ENCODE measurements at regions not wholly inside any gene's neighbourhood (a gene's known extent, or its start where the extent isn't known, plus 50 kb on each side); places are given as distances from the start of the nearest gene placed in this dataset.
A peak's percentile ranks its signal among the peaks of the same experiment; 100 is the strongest.

DNA sequence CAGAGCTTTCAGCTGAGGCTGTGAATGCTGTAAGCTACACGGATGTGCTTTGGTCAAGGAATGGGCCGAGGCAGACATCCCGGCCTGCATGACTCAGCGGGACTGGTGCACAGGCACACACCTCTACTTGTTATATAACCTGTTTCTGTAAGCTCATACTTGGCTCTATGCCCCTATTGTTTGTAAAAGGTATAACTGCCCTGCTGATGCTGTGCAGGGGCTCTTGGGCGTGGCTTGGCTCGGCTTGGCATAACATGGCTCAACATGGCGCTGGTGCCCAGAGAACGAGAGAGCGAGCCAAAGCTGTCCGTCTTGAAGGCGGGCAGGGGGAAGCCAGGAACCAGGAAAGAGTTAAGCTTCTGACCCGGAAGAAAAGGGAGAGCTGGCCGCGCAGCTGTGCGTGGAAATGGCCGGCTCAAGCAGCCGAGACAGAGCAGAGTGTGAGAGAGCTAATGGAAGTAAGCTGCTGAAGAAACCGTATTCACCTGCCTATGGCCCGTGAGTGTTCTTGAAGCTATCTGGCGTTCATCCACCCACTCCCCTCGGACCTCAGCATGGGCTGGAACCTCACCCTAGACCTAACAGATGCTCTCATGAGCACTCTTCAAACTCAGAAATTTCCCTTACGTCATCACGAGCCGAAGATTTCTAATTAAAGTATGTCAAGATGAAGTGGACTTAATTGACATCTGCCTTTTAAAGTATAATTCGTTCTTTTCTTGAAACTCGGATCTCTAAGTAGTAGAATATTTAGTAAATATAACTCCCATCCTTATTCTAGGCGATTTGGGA lies 286.3 kb upstream of the AGA start:
- Mint-ChIP-seq H3K9me3 (peaks cover 0 to 5% (median 0%) of the 10 kb centered on the region in 7 donors), H3K27ac (no peak overlapping the region), H3K27me3 (peaks cover 4% of the 10 kb centered on the region), H3K4me3 (no peak overlapping the region), H3K36me3 (no peaks in the 10 kb centered on the region), H3K4me1 (no peaks in the 10 kb centered on the region)
- DNase-seq = no peak
- no peaks in the 10 kb centered on the region for H3K4me1 ChIP-seq (ENCODE audit: control insufficient read depth, insufficient read depth, low read length, poor library complexity, severe bottlenecking)
- H3K4me3 ChIP-seq (ENCODE audit: low read depth, low read length) = no peak overlapping the region
- H3K27ac ChIP-seq (ENCODE audit: insufficient read depth, low read length, poor library complexity, severe bottlenecking) = no peak overlapping the region
- H3K36me3 ChIP-seq (ENCODE audit: control insufficient read depth, insufficient read depth, low read length) = no peaks in the 10 kb centered on the region
- no peaks in the 10 kb centered on the region for H3K27me3 ChIP-seq (ENCODE audit: control insufficient read depth, insufficient read depth, low read length)
- ATAC-seq (ENCODE audit: low read depth in 2 of 2) = no peak
- H3K9me3 ChIP-seq (ENCODE audit: control insufficient read depth in 2 of 2, low read length in 2 of 2) = no peaks in the 10 kb centered on the region

GRCh38 chr4:177729681-177730080 lies 287.4 kb upstream of the AGA start:
- Histone ChIP-seq H3K36me3 (ENCODE audit: control insufficient read depth, insufficient read depth, low read length) (no peaks in the 10 kb centered on the region), H3K4me1 (ENCODE audit: control insufficient read depth, insufficient read depth, low read length, poor library complexity, severe bottlenecking) (no peaks in the 10 kb centered on the region), H3K27ac (ENCODE audit: insufficient read depth, low read length, poor library complexity, severe bottlenecking) (no peak overlapping the region), H3K4me3 (ENCODE audit: low read depth, low read length) (no peak overlapping the region), H3K9me3 (ENCODE audit: control insufficient read depth in 2 of 2, low read length in 2 of 2) (no peaks in the 10 kb centered on the region), H3K27me3 (ENCODE audit: control insufficient read depth, insufficient read depth, low read length) (no peaks in the 10 kb centered on the region)
- Mint-ChIP-seq H3K4me3 (no peak overlapping the region), H3K27ac (no peak overlapping the region), H3K27me3 (peaks cover 4% of the 10 kb centered on the region), H3K4me1 (no peaks in the 10 kb centered on the region), H3K9me3 (peaks cover 0 to 5% (median 3%) of the 10 kb centered on the region in 7 donors), H3K36me3 (no peaks in the 10 kb centered on the region)
- no peak for ATAC-seq (ENCODE audit: low read depth in 2 of 2)
- no peak for DNase-seq

DNA sequence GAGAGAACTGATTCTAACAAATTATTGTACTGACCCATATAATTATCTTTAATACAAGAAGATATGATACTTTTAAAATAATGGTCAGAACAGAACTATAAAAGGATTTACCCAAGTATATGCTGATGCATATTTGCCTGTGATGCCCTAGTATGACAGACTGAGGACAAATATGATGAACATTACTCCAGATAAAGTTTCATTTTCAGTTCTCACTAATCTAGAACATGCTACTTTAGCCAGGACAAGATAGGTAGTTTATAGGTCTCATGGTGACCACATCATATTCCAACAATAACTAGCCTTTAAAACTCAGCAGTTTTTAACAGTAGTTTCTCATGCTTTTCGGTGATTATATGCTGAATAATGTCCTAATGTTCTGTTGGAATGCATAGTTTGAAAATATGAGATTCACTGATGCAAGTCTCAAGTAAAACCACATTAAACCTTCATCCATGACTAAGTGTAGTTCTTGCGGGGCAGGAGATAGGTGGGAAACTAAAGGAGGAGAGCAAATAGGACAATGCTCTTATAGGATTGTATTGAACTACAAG lies 295.2 kb upstream of the AGA start:
- Histone ChIP-seq H3K27me3 (ENCODE audit: control insufficient read depth, insufficient read depth, low read length) (no peaks in the 10 kb centered on the region), H3K4me3 (ENCODE audit: low read depth, low read length) (no peak overlapping the region), H3K9me3 (ENCODE audit: control insufficient read depth in 2 of 2, low read length in 2 of 2) (no peaks in the 10 kb centered on the region), H3K4me1 (ENCODE audit: control insufficient read depth, insufficient read depth, low read length, poor library complexity, severe bottlenecking) (no peaks in the 10 kb centered on the region), H3K36me3 (ENCODE audit: control insufficient read depth, insufficient read depth, low read length) (no peaks in the 10 kb centered on the region), H3K27ac (ENCODE audit: insufficient read depth, low read length, poor library complexity, severe bottlenecking) (no peak overlapping the region)
- peaks cover 0 to 6% (median 0%) of the 10 kb centered on the region in 7 donors for H3K9me3 Mint-ChIP-seq
- no peak overlapping the region for H3K27ac Mint-ChIP-seq
- ATAC-seq (ENCODE audit: low read depth in 2 of 2) = no peak
- H3K4me1 Mint-ChIP-seq = peaks cover 0 to 6% (median 0%) of the 10 kb centered on the region in 4 donors
- H3K27me3 Mint-ChIP-seq = no peaks in the 10 kb centered on the region
- no peaks in the 10 kb centered on the region for H3K36me3 Mint-ChIP-seq
- DNase-seq = no peak
- no peak overlapping the region for H3K4me3 Mint-ChIP-seq

DNA sequence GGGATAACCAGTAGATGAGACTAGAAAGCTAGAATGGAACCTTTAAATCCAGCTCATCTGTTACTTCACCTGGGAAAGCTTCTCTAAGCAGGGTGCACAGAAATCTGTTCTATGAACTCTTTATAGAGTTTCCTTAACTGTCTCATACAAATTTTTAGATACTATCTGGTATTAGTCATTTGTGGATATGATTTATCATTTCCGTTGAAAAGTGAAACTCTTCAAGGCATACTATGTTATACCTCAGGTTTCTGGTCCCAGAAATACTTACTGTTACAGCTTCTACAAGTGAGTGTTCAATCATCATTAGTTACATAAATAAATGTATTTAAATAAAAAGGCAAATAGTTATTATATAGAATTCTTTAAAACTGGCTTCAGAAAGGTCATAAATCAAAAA lies 298.3 kb upstream of the AGA start:
- Histone ChIP-seq H3K36me3 (ENCODE audit: control insufficient read depth, insufficient read depth, low read length) (no peaks in the 10 kb centered on the region), H3K4me1 (ENCODE audit: control insufficient read depth, insufficient read depth, low read length, poor library complexity, severe bottlenecking) (no peaks in the 10 kb centered on the region), H3K27ac (ENCODE audit: insufficient read depth, low read length, poor library complexity, severe bottlenecking) (no peak overlapping the region), H3K27me3 (ENCODE audit: control insufficient read depth, insufficient read depth, low read length) (no peaks in the 10 kb centered on the region), H3K4me3 (ENCODE audit: low read depth, low read length) (no peak overlapping the region), H3K9me3 (ENCODE audit: control insufficient read depth in 2 of 2, low read length in 2 of 2) (no peaks in the 10 kb centered on the region)
- Mint-ChIP-seq H3K9me3 (peaks cover 0 to 3% (median 0%) of the 10 kb centered on the region in 7 donors), H3K36me3 (no peaks in the 10 kb centered on the region), H3K4me3 (no peak overlapping the region), H3K27me3 (no peaks in the 10 kb centered on the region), H3K27ac (no peak overlapping the region), H3K4me1 (peaks cover 0 to 6% (median 0%) of the 10 kb centered on the region in 4 donors)
- DNase-seq (peak in 1 of 3 donors; percentile 14), ATAC-seq (ENCODE audit: low read depth in 2 of 2) (no peak)

- H3K27me3 ChIP-seq (ENCODE audit: control insufficient read depth, insufficient read depth, low read length) = no peaks in the 10 kb centered on the region
- no peak overlapping the region for H3K4me3 ChIP-seq (ENCODE audit: low read depth, low read length)
- H3K4me1 Mint-ChIP-seq = peaks cover 0 to 3% (median 0%) of the 10 kb centered on the region in 4 donors
- H3K9me3 ChIP-seq (ENCODE audit: control insufficient read depth in 2 of 2, low read length in 2 of 2) = no peaks in the 10 kb centered on the region
- ATAC-seq (ENCODE audit: low read depth in 2 of 2) = no peak
- H3K4me1 ChIP-seq (ENCODE audit: control insufficient read depth, insufficient read depth, low read length, poor library complexity, severe bottlenecking) = no peaks in the 10 kb centered on the region
- no peaks in the 10 kb centered on the region for H3K36me3 ChIP-seq (ENCODE audit: control insufficient read depth, insufficient read depth, low read length)
- H3K9me3 Mint-ChIP-seq = peaks cover 0 to 5% (median 0%) of the 10 kb centered on the region in 7 donors
- DNase-seq = no peak
- H3K27me3 Mint-ChIP-seq = no peaks in the 10 kb centered on the region
- H3K4me3 Mint-ChIP-seq = no peak overlapping the region
- no peaks in the 10 kb centered on the region for H3K36me3 Mint-ChIP-seq
- H3K27ac Mint-ChIP-seq = no peak overlapping the region
- no peak overlapping the region for H3K27ac ChIP-seq (ENCODE audit: insufficient read depth, low read length, poor library complexity, severe bottlenecking)
Measured at GRCh38 chr4:177759729-177760128, 317.5 kb upstream of the AGA start.

- Mint-ChIP-seq H3K4me3 (no peak overlapping the region), H3K36me3 (no peaks in the 10 kb centered on the region), H3K27me3 (no peaks in the 10 kb centered on the region), H3K4me1 (no peaks in the 10 kb centered on the region), H3K27ac (no peak overlapping the region), H3K9me3 (peaks cover 0 to 5% (median 0%) of the 10 kb centered on the region in 7 donors)
- H3K27ac ChIP-seq (ENCODE audit: insufficient read depth, low read length, poor library complexity, severe bottlenecking) = no peak overlapping the region
- H3K9me3 ChIP-seq (ENCODE audit: control insufficient read depth in 2 of 2, low read length in 2 of 2) = no peaks in the 10 kb centered on the region
- H3K27me3 ChIP-seq (ENCODE audit: control insufficient read depth, insufficient read depth, low read length) = no peaks in the 10 kb centered on the region
- H3K4me1 ChIP-seq (ENCODE audit: control insufficient read depth, insufficient read depth, low read length, poor library complexity, severe bottlenecking) = no peaks in the 10 kb centered on the region
- no peaks in the 10 kb centered on the region for H3K36me3 ChIP-seq (ENCODE audit: control insufficient read depth, insufficient read depth, low read length)
- ATAC-seq (ENCODE audit: low read depth in 2 of 2) (no peak), DNase-seq (no peak)
- no peak overlapping the region for H3K4me3 ChIP-seq (ENCODE audit: low read depth, low read length)
Measured at GRCh38 chr4:177761692-177762091, 319.5 kb upstream of the AGA start.

DNA sequence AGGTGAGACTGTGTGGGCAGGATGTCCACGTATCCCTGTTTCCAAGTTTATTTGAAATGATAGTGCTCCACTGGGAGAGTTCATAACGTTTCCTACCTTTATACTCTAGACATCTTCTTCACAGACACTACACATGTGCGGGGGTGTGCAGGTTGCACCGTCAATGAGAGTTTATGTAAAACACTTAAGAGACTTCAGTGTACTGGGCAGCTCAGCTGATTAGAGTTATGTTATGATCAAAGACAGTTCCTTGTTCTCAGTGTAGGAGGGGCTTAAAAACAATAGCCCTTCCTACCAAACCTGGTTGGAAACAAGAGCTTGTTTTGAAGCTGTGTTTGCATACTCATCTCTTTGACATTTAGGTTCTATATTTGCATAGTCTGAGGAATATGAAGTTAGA lies 326.9 kb upstream of the AGA start:
- Histone ChIP-seq H3K27ac (ENCODE audit: insufficient read depth, low read length, poor library complexity, severe bottlenecking) (no peak overlapping the region), H3K4me3 (ENCODE audit: low read depth, low read length) (no peak overlapping the region), H3K36me3 (ENCODE audit: control insufficient read depth, insufficient read depth, low read length) (no peaks in the 10 kb centered on the region), H3K4me1 (ENCODE audit: control insufficient read depth, insufficient read depth, low read length, poor library complexity, severe bottlenecking) (no peaks in the 10 kb centered on the region), H3K9me3 (ENCODE audit: control insufficient read depth in 2 of 2, low read length in 2 of 2) (no peaks in the 10 kb centered on the region), H3K27me3 (ENCODE audit: control insufficient read depth, insufficient read depth, low read length) (no peaks in the 10 kb centered on the region)
- Mint-ChIP-seq H3K27ac (no peak overlapping the region), H3K4me1 (no peaks in the 10 kb centered on the region), H3K4me3 (no peak overlapping the region), H3K36me3 (no peaks in the 10 kb centered on the region), H3K27me3 (no peaks in the 10 kb centered on the region), H3K9me3 (peaks cover 0 to 3% (median 0%) of the 10 kb centered on the region in 7 donors)
- ATAC-seq (ENCODE audit: low read depth in 2 of 2) (no peak), DNase-seq (no peak)

DNA sequence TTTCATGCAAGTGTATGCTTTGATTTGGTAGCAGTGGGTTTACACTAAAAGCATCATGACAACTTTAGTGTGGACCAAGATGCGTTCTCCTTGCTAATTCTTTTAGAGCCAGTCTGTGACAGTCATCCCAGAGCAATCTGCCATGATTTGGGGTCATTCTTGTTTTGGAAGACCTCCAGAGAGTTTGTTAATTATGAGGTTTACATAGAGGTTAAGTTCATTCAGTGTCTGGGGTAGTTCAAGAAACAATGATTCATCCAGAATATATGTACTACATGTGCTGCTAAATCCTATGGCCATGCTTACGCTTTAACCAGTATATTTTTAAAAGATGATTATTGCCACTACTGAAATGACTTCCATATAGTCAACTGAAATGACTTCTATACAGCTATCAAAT lies 328.5 kb upstream of the AGA start:
- ATAC-seq (ENCODE audit: low read depth in 2 of 2) = no peak
- H3K27ac Mint-ChIP-seq = no peak overlapping the region
- DNase-seq = no peak
- Histone ChIP-seq H3K27ac (ENCODE audit: insufficient read depth, low read length, poor library complexity, severe bottlenecking) (no peak overlapping the region), H3K4me3 (ENCODE audit: low read depth, low read length) (no peak overlapping the region), H3K36me3 (ENCODE audit: control insufficient read depth, insufficient read depth, low read length) (no peaks in the 10 kb centered on the region), H3K27me3 (ENCODE audit: control insufficient read depth, insufficient read depth, low read length) (no peaks in the 10 kb centered on the region), H3K4me1 (ENCODE audit: control insufficient read depth, insufficient read depth, low read length, poor library complexity, severe bottlenecking) (no peaks in the 10 kb centered on the region), H3K9me3 (ENCODE audit: control insufficient read depth in 2 of 2, low read length in 2 of 2) (no peaks in the 10 kb centered on the region)
- no peaks in the 10 kb centered on the region for H3K27me3 Mint-ChIP-seq
- peaks cover 0 to 3% (median 0%) of the 10 kb centered on the region in 7 donors for H3K9me3 Mint-ChIP-seq
- no peaks in the 10 kb centered on the region for H3K4me1 Mint-ChIP-seq
- no peaks in the 10 kb centered on the region for H3K36me3 Mint-ChIP-seq
- H3K4me3 Mint-ChIP-seq = no peak overlapping the region
